Suprapubic skin (tissue), 4 donors: ENCODE measurements at regions not wholly inside any gene's neighbourhood (a gene's known extent, or its start where the extent isn't known, plus 50 kb on each side); places are given as distances from the start of the nearest gene placed in this dataset.

Experiments used
- CTCF ChIP-seq, 2 donors: fragments of 200-600 bp in 1 of 2; fragments of 450-650 bp in 1 of 2; sonication (generic) in 1 of 2; IDR thresholded peaks; one replicate each; pipeline ENCODE4 v1.5.1; 2016 to 2019; ENCODE audit warnings: antibody characterized with exemption in 2 of 2, mild to moderate bottlenecking in 1 of 2, moderate library complexity in 1 of 2
- POLR2A ChIP-seq, 2 donors: fragments of 450-650 bp; IDR thresholded peaks; one replicate each; pipeline ENCODE4 v1.6.1; 2017; ENCODE audit warnings: antibody characterized with exemption in 2 of 2, mild to moderate bottlenecking in 2 of 2, moderate library complexity in 2 of 2
- POLR2AphosphoS5 ChIP-seq, 3 donors: sonication (generic); formaldehyde crosslinking; IDR thresholded peaks; one replicate each; pipeline ENCODE4 v1.6.1; 2017; ENCODE audit warnings: antibody characterized with exemption in 3 of 3

GRCh38 chr13:112202266-112202665 is 135.3 kb downstream of the SOX1 start:
- TF ChIP-seq CTCF (IDR thresholded peaks at IDR 0.05): no peak
- TF ChIP-seq POLR2AphosphoS5 (IDR thresholded peaks at IDR 0.05): no peak
- no peak for TF ChIP-seq POLR2A (IDR thresholded peaks at IDR 0.05)
